Fibroblast of lung (primary cell): ENCODE measurements at regions not wholly inside any gene's neighbourhood (a gene's known extent, or its start where the extent isn't known, plus 50 kb on each side); places are given as distances from the start of the nearest gene placed in this dataset.

ENCODE experiments used
- EZH2 ChIP-seq: IDR thresholded peaks from 2 replicates; pipeline ENCODE4 v1.5.1; 2012; ENCODE audit warnings: low read length, control low read depth, mild to moderate bottlenecking; ENCODE audit errors: missing control alignments
- TF ChIP-seq, protein P1 (sequence below), 2 donors: IDR thresholded peaks in 1 of 2; conservative IDR thresholded peaks in 1 of 2; 1 replicate in 1 of 2; 2 replicates in 1 of 2; pipeline ENCODE4 v1.5.1; 2011 to 2012; ENCODE audit warnings: low read length in 2 of 2, control low read depth in 1 of 2, inconsistent platforms in 1 of 2, low read depth in 1 of 2, mild to moderate bottlenecking in 1 of 2

DNA sequence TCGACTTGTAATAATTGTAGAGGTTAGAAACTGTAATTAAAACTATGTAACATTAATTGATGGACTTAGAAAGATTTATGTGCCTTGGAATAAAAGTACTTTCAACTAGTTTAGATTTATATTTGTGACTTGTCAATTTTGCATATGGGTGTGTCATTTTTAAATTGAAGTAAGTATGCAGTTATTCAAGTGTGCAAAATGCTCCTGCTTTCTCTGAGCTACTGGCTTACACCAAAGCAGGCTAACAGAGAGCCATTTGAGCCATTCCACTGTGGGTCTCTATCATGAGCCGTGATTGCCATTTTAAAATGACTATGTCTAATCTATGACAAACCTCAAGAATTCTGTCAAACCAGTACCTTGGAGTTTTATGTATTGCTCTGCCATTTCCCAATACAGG lies 345.0 kb upstream of the MDFIC2 start:
- TF ChIP-seq, protein P1, sequence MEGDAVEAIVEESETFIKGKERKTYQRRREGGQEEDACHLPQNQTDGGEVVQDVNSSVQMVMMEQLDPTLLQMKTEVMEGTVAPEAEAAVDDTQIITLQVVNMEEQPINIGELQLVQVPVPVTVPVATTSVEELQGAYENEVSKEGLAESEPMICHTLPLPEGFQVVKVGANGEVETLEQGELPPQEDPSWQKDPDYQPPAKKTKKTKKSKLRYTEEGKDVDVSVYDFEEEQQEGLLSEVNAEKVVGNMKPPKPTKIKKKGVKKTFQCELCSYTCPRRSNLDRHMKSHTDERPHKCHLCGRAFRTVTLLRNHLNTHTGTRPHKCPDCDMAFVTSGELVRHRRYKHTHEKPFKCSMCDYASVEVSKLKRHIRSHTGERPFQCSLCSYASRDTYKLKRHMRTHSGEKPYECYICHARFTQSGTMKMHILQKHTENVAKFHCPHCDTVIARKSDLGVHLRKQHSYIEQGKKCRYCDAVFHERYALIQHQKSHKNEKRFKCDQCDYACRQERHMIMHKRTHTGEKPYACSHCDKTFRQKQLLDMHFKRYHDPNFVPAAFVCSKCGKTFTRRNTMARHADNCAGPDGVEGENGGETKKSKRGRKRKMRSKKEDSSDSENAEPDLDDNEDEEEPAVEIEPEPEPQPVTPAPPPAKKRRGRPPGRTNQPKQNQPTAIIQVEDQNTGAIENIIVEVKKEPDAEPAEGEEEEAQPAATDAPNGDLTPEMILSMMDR (conservative IDR thresholded peaks at IDR 0.05 in 1 of 2, IDR thresholded peaks at IDR 0.05 in 1 of 2; ENCODE audit: low read depth in 1 of 2, low read length in 2 of 2) = no peak
- TF ChIP-seq EZH2 = no peak
